ENCODE measurements at regions not wholly inside any gene's neighbourhood (a gene's known extent, or its start where the extent isn't known, plus 50 kb on each side); places are given as distances from the start of the nearest gene placed in this dataset.

GRCh38 chr2:201966691-201967438 lies 66.8 kb upstream of the FZD7 start:
- TF ChIP-seq EZH2 (IDR thresholded peaks at IDR 0.05; ENCODE audit: borderline replicate concordance, low read depth, low read length, severe bottlenecking): no peak
- no peak for TF ChIP-seq POLR2AphosphoS5 (IDR thresholded peaks at IDR 0.05; ENCODE audit: insufficient read depth, low read depth, low read length)
- no peak for TF ChIP-seq POLR2A (IDR thresholded peaks at IDR 0.05; ENCODE audit: low read depth, low read length)
- no peak for TF ChIP-seq CTCF (IDR thresholded peaks at IDR 0.05; ENCODE audit: extremely low read depth in 1 of 2, insufficient read depth in 1 of 2, low read depth in 1 of 2, low read length in 2 of 2)
- no peak for TF ChIP-seq MAX (IDR thresholded peaks at IDR 0.05; ENCODE audit: insufficient read depth, insufficient read length)

Measured in endothelial cell of umbilical vein (primary cell).